ENCODE measurements at regions not wholly inside any gene's neighbourhood (a gene's known extent, or its start where the extent isn't known, plus 50 kb on each side); places are given as distances from the start of the nearest gene placed in this dataset.
"Not testable (repeated sequence)": the region's sequence is repeated elsewhere in the genome, so short reads cannot be mapped to it uniquely, and the experiment has no call there.

GRCh38 chr18:66316701-66317100, 287.2 kb downstream of the CDH19 start:
- DNase-seq (ENCODE audit: low spot score): no peak
- intact Hi-C loops (cut with DNase I): no loop called here

- DNase-seq (ENCODE audit: low spot score): no peak
- intact Hi-C loops (cut with DNase I): no loop called here
Measured at GRCh38 chr18:66300141-66300540, 303.7 kb downstream of the CDH19 start.

- intact Hi-C loops (cut with DNase I): loop anchor here (2.0 kb wide), 1 partner anchor 156 kb away; no protein-coding TSS in a partner anchor
- no peak for DNase-seq (ENCODE audit: low spot score)
Measured at GRCh38 chr18:66280470-66280869, 323.4 kb downstream of the CDH19 start.

GRCh38 chr18:66271962-66272361, 331.9 kb downstream of the CDH19 start:
- intact Hi-C loops (cut with DNase I): no loop called here
- DNase-seq (ENCODE audit: low spot score): no peak

GRCh38 chr18:66264130-66264529, 339.8 kb downstream of the CDH19 start:
- intact Hi-C loops (cut with DNase I): no loop called here
- DNase-seq (ENCODE audit: low spot score): no peak

- intact Hi-C loops (cut with DNase I): no loop called here
- DNase-seq (ENCODE audit: low spot score): no peak
Measured at GRCh38 chr18:66254121-66254520, 349.8 kb downstream of the CDH19 start.

- intact Hi-C loops (cut with DNase I): no loop called here
- no peak for DNase-seq (ENCODE audit: low spot score)
Measured at GRCh38 chr18:66252703-66253102, 351.2 kb downstream of the CDH19 start.

GRCh38 chr18:66235206-66235605, 368.7 kb downstream of the CDH19 start:
- intact Hi-C loops (cut with DNase I): no loop called here
- no peak for DNase-seq (ENCODE audit: low spot score)

GRCh38 chr18:66226782-66227181, 377.1 kb downstream of the CDH19 start:
- intact Hi-C loops (cut with DNase I): no loop called here
- no peak for DNase-seq (ENCODE audit: low spot score)

- peak; percentile 75 for DNase-seq (ENCODE audit: low spot score)
- intact Hi-C loops (cut with DNase I): not testable (repeated sequence)
Measured at GRCh38 chr18:66223317-66223716, 380.6 kb downstream of the CDH19 start.

- intact Hi-C loops (cut with DNase I): no loop called here
Measured at GRCh38 chr18:66222174-66222573, 381.7 kb downstream of the CDH19 start.

GRCh38 chr18:66219817-66220216, 384.1 kb downstream of the CDH19 start:
- DNase-seq (ENCODE audit: low spot score): no peak
- intact Hi-C loops (cut with DNase I): no loop called here

More at GRCh38 chr18:66222174-66222573, 381.7 kb downstream of the CDH19 start:
- DNase-seq (ENCODE audit: low spot score): no peak

- no peak for DNase-seq (ENCODE audit: low spot score)
- intact Hi-C loops (cut with DNase I): no loop called here
Measured at GRCh38 chr18:66211749-66212148, 392.1 kb downstream of the CDH19 start.

GRCh38 chr18:66210875-66211274, 393.0 kb downstream of the CDH19 start:
- DNase-seq (ENCODE audit: low spot score): no peak
- intact Hi-C loops (cut with DNase I): no loop called here

- intact Hi-C loops (cut with DNase I): no loop called here
- DNase-seq (ENCODE audit: low spot score): no peak
Measured at GRCh38 chr18:66209656-66210055, 394.2 kb downstream of the CDH19 start.

- DNase-seq (ENCODE audit: low spot score): no peak
- intact Hi-C loops (cut with DNase I): no loop called here
Measured at GRCh38 chr18:66196805-66197204, 407.1 kb downstream of the CDH19 start.

- intact Hi-C loops (cut with DNase I): no loop called here
- no peak for DNase-seq (ENCODE audit: low spot score)
Measured at GRCh38 chr18:66193938-66194337, 410.0 kb downstream of the CDH19 start.

GRCh38 chr18:66193394-66193793, 410.5 kb downstream of the CDH19 start:
- intact Hi-C loops (cut with DNase I): no loop called here
- no peak for DNase-seq (ENCODE audit: low spot score)

GRCh38 chr18:66168685-66169235, 417.9 kb downstream of the CDH7 start:
- no peak for DNase-seq (ENCODE audit: low spot score)
- intact Hi-C loops (cut with DNase I): no loop called here

- intact Hi-C loops (cut with DNase I): no loop called here
- DNase-seq (ENCODE audit: low spot score): no peak
Measured at GRCh38 chr18:66167829-66168684, 417.2 kb downstream of the CDH7 start.

- intact Hi-C loops (cut with DNase I): no loop called here
- DNase-seq (ENCODE audit: low spot score): no peak
Measured at GRCh38 chr18:66160007-66160406, 409.2 kb downstream of the CDH7 start.
